ENCODE measurements at regions not wholly inside any gene's neighbourhood (a gene's known extent, or its start where the extent isn't known, plus 50 kb on each side); places are given as distances from the start of the nearest gene placed in this dataset.

DNA sequence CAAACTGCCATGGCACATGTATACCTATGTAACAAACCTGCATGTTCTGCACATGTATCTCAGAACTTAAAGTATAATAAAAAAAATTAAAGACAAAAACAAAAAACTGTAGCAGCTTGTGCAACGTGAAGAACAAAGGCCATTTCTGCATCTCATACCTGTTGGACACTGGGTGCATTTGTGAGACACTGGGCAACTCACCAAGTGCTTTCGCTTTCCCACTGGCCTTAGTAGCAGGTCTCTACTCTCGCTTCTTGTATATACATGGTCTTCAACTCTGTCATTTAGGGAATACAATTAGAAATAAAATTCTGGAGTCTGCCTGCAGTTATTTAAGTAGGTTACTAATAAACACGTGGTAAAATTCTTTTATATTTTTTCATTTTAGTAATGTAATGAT lies 423.8 kb downstream of the CBLN4 start:
- TF ChIP-seq, protein P1, sequence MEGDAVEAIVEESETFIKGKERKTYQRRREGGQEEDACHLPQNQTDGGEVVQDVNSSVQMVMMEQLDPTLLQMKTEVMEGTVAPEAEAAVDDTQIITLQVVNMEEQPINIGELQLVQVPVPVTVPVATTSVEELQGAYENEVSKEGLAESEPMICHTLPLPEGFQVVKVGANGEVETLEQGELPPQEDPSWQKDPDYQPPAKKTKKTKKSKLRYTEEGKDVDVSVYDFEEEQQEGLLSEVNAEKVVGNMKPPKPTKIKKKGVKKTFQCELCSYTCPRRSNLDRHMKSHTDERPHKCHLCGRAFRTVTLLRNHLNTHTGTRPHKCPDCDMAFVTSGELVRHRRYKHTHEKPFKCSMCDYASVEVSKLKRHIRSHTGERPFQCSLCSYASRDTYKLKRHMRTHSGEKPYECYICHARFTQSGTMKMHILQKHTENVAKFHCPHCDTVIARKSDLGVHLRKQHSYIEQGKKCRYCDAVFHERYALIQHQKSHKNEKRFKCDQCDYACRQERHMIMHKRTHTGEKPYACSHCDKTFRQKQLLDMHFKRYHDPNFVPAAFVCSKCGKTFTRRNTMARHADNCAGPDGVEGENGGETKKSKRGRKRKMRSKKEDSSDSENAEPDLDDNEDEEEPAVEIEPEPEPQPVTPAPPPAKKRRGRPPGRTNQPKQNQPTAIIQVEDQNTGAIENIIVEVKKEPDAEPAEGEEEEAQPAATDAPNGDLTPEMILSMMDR (IDR thresholded peaks at IDR 0.05), result no peak
- TF ChIP-seq POLR2A (IDR thresholded peaks at IDR 0.05; ENCODE audit: low read depth), result no peak
- no peak for TF ChIP-seq EP300 (IDR thresholded peaks at IDR 0.05)

Data from esophagus muscularis mucosa (tissue), 4 donors.